HG02884 (cell line): ENCODE measurements at regions not wholly inside any gene's neighbourhood (a gene's known extent, or its start where the extent isn't known, plus 50 kb on each side); places are given as distances from the start of the nearest gene placed in this dataset.

ENCODE experiments used
- ATAC-seq: cut with Tn5 transposase; IDR thresholded peaks from one replicate; pipeline ENCODE4 v1.9.1; 2021; ENCODE audit warnings: mild to moderate bottlenecking, moderate library complexity; ENCODE audit not compliant: unreplicated experiment

DNA sequence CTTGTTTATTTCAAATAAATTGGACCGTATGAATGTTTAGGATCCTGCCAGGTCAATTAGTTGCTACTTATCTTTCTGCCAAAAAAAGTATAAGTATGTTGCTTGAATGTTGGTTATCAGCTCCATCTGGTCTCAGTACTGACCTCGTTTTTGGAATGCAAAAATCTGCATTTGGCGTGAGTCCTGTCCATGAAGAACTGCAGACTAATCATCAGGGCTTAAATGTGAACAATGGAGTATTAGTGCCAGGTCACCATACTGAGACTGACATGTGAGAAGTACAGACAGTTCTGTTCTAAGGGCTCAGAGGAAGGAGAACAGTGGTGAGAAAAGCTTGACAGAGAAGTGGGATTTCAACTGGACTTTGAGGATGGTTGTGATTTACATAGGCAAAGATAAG lies 393.1 kb upstream of the SLC14A2 start:
- ATAC-seq: no peak

GRCh38 chr18:45227001-45227742 lies 388.1 kb upstream of the SLC14A2 start:
- no peak for ATAC-seq

- no peak for ATAC-seq
Measured at GRCh38 chr18:45228796-45229388, 386.4 kb upstream of the SLC14A2 start.

- no peak for ATAC-seq
Measured at GRCh38 chr18:45231617-45232016, 383.7 kb upstream of the SLC14A2 start.

DNA sequence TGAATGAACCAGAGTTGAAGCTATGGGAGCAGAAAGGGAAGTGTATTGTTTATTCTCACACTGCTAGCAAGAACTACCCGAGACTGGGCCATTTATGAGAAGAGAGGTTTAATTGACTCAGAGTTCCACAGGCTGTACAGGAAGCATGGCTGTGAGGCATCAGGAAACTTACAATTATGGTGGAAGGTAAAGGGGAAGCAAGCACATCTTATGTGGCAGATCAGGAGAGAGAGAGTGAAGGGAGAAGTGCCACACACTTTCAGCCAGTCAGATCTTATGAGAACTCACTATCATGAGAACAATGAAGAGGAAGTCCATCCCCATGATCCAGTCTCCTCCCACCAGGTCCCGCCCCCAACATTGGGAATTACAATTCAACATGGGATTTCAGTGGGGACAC lies 383.2 kb upstream of the SLC14A2 start:
- ATAC-seq: no peak

DNA sequence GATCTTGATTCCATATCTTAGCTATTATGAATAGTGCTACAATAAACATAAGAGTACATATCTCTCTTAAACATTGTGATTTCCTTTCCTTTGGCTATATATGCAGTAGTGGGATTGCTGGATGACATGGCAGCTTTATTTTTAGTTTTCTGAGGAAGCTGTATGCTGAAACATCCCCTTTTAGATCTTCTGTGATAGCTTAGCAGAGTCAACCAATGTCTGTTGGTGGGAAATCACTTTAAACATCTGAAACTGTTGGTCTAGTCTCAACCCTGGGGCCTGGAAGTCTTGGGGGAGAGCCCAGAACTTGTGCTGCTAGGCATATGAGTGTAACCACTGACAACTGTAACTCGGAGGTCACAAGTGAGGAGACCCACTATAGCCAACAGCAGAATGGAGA lies 378.6 kb upstream of the SLC14A2 start:
- no peak for ATAC-seq

DNA sequence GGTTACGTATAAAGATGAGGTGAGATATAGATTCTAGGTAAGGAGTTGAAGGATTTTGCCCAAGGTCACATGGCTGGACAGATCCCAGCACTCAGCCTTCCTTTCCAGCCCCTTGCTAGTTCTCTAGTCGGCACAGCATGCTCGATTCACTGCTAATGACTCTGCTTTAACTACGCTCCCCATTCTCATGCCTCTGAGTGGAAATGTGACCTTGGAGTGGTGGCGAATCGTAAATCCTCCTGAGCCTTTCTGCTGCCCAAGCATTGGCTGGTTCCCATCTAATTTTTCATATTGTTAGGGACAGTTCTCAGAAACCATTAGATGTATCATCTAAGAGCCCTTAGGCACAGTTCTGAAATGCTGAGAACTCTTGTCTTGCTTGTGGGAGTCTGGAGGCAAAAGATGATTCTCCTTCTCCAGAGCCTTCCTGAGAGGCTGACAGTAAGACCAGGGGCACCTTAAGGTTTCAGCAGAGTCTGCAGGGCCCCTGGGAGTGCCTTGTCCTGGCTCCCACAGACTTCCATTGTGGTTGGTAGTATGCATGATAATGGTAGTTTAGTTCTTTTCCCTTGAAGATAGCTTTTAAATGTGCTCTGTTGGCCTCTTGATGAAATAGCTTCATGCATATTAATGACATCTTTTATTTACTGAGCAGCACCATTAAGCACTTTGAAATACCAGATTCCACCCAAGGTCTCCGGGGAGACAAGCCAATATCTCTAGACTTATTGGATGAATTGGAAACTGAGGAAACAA lies 377.8 kb upstream of the SLC14A2 start:
- no peak for ATAC-seq

DNA sequence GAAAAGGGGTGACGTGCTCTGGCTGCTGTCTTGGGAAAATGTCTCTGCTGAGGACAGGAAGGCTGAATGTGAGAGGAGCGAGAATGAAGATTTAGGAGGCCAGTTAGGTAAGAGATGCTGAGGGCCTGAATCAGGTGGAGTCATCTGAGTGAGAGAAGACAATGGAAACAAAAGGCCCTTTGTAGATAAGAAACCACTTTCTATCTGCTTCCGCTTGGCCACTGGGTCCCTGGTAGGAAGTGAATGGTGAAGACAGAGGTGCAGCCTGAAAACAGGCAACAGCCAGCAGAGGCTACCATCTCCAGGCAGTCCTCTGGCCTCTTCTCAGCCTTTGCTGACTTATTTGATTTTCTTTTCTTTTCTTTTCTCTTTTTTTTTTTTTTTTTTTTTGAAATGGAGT lies 374.0 kb upstream of the SLC14A2 start:
- no peak for ATAC-seq

DNA sequence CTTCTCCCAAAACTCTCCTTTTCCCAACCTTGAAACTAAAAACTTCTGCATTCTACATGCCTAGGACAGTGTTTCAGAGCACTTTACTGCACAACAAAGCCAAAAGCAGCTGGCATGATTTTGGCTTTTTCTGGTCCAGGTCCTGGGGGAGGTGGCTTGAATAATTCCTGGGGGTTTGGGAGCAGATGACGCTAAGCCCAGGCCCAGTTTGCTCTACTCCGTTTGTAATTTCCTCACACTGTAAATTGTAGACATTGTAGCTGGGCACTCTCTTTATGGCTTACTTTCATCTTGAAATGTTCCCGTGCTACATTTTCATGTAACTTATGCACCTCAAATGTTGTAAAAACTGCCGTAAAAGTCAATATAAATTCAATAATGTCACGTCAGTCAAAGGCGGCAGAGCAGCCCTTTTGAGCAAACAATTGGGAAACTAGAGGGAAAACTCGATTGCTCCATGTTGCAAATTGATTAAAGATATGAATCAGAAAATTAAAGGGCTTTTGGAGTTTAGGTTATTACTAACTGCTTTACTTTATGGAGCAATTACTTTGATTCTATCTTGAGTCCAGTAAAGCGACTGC lies 373.2 kb upstream of the SLC14A2 start:
- no peak for ATAC-seq

DNA sequence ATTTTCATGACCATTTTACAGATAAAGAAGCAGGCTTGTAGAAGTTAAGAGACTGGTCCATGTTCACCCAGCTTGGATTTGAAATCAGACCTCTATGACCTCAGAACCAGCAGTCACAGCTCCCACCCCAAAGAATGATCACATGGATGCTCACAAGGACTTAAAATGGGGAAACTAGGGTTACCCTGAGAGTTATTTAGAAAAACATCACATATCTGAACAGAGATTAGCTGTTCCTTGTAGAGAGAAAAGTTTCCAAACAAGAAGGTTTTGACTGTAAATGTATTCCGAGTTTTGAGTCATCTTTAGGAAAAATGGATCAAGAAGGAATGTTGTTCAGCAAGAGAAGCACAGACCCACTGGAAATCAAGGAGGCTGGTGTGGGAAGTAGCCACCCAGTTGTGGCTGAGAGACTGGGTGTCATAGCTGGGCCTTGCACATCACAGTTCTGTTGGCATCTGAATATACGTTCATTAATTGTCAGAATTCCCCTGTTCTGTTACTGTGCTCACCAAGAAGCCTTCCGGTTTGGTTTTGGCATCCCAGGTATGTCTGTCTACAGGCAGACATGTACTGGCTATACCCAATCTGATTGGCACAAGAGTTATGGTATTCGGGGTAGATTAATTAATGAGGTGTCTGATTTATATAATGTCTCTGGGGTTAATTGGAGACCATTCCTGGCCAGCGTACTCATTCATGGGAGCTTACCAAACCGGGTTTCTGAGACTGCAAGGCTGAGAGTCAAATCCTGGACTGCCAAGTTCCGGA lies 371.8 kb upstream of the SLC14A2 start:
- no peak for ATAC-seq

DNA sequence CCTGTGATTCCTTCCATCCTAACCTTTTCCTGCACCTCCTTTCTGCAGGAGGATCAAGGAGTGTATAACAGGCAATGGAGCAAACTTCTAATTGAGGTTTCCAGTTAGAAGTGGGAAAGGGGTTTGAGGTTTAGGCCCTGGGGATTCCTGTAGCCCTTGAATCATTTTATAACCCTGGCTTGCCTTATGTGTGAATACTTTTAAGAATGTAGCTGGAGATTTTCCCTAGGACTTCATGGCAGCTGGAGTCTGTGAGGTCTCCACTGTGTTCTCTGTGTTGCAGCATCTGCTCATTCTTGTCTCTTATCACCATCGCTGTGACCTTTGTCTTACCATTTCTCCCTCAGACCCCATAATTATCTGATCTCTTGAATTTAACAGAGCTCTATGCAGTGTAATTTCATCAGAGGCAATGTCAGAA lies 370.2 kb upstream of the SLC14A2 start:
- ATAC-seq: no peak

DNA sequence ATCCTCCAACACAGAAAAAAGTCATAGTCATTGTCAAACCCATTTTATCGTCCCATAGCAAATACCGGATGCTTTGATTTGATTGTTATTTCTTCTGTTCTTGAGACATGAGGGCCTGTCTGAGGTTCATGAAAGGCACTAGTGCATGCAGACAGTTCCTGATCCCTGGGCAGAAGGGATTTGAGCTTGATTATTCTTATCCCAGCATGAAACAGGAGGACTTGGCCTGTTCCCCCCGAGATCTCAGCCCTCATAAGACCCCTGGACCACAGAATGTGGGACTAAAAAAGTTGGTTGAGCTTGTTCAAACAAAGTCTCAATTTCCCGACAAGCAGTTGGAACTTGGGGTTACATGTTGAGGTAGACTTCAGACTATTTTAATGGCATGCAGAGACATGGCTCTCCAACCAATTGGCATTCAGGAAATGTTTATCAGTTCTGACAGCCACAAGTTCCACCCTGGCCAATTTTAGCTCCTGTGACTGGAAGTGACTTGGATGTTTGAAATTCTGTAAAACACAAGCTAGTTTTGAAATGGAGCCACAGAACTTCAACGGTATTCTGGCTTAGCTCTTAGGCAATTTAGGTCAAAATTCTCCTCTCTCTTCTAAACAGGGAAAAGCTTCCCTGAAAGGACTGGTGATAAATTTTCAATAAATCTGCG lies 366.9 kb upstream of the SLC14A2 start:
- ATAC-seq: no peak

DNA sequence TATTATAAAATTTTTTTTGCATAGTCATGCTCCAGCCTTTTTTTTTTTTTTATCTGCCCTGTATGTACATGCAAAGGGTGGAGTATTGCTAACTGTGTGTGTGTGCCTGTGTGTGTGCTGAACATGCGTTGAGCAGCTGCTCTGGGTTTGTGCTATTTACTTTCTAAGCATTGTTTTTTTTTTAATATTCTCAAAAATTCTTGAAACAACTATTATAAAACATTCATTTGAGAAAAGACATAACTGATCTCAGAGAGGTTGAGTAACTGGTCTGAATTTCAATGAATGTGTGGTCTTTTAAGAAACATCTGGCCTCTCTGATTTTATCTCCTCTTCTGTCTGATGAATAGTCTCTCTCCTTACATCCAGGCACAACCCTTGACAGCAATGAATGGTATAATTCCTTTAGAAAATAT lies 366.0 kb upstream of the SLC14A2 start:
- no peak for ATAC-seq

GRCh38 chr18:45250479-45250878 lies 364.8 kb upstream of the SLC14A2 start:
- no peak for ATAC-seq

DNA sequence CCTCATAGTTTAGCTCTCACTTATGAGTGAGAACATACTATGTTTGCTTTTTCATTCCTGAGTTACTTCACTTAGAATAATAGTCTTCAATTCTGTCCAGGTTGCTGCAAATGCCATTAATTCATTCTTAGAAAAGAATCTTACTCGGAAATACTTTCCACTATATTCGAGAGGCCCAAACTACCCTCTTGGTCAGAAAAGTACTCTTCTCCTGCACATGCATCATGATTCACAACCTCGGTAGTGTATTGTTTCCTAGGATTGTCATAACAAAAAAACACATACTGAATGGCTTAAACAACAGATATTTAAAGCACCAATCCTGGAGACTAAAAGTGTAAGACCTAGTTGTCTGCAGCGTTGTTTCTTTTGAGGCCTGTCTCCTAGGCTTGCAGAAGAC lies 364.0 kb upstream of the SLC14A2 start:
- no peak for ATAC-seq

DNA sequence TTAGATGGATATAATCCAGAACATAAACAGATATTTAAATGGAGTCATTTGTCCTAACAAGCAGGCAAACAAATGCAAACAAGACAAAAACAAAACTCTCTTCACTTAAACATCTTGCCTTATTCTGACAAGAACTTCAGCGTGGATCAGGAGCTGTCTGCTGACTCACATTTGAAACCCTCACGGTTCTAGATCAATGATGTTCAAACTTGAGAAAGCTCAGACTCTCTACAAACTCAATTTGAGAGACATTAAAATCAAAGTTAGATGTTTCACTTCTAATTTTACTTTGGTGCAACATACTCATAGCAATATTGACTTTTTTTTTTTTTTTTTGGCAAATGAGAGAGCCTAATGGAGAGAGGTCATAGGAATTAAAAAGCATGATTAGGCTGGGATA lies 362.8 kb upstream of the SLC14A2 start:
- no peak for ATAC-seq

DNA sequence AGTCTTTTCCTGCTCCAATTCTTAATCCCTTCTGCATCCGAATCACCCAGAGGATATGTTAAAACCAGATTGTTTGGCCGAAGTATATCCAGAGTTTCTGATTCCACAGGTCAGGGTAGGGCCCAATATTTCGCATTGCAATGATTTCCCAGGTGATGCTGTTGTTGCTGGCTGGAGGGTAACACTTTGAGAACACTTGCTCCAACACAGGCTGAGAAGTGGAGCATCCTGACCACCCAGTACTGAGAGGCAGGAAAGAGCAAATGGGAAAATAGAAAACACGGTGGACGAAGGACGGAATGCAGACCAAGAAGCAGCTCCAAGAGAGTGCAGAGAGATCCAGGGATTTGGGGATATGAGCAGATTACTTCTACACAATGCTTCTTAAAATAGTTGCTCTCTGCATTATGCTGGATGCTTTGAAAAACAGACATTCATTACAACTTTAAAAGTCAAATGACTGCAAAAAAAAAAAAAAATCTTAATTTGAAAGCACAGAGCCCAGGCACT lies 362.2 kb upstream of the SLC14A2 start:
- no peak for ATAC-seq

DNA sequence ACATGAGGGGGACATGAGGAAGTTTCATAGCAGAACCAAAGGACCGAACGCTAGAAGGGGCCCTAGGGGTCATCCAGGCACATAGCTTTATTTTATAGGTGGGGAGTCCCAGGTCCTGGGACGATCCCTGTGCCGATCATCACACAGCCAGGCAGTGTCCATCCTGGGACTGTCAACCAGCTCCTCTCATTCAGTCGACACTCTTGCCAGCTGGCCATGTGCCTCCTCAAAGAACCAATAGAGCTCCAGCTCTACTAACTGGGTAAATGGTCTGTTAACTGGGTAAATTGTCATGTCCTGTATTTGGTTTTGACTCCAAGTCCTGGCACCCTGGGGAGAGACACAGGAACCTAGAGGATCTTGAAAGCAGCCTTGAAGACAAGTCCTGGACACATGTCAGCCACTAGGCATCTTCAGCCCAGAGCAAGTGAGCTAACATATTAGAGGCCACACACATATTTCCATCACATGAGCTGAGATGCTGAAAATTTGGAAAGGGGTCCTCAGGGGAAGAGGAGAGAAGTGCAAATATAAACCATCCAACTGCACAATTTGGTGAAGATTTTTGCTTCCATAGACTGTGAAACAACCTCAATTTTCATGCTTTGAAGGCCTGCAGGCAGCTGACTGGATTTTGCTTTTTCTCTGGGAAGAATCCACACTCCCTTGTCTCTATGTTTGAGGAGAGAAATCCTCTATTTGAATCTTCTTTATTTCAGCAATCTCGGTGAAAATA lies 361.1 kb upstream of the SLC14A2 start:
- ATAC-seq: no peak

DNA sequence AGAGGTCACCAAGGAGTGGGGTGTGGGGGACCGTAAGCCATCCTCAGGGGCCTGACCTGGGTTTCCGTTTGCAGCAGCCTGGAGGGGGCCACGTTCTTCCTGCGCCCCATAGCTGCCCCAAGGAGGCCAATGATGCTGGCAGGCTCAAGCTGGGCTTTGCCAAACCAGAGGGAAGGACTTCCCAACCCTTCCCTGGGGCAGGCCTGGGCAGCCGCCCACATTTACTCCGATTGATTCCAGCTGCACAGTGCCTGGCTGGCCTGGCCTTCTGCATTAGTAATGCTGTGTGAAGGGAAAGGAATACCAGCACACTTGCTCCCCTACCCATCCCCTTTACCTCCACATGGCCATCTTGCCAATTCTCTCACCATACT lies 360.6 kb upstream of the SLC14A2 start:
- ATAC-seq: no peak
